Neural cell (in vitro differentiated cells): ENCODE measurements at regions not wholly inside any gene's neighbourhood (a gene's known extent, or its start where the extent isn't known, plus 50 kb on each side); places are given as distances from the start of the nearest gene placed in this dataset.

Experiments used
- H2AFZ ChIP-seq: fragments of 200-600, 300-800 bp; sonication (generic), shearing (Covaris generic); 2 replicates; pipeline ENCODE4 v1.6.0; 2014; ENCODE audit warnings: low read depth, mild to moderate bottlenecking, antibody characterized with exemption, low read length, moderate library complexity
- H3F3A ChIP-seq: fragments of 200-600 bp; shearing (Covaris generic); 2 replicates; pipeline ENCODE4 v1.6.1; 2016; ENCODE audit warnings: mild to moderate bottlenecking, moderate library complexity, mixed read lengths, antibody characterized with exemption, low read length; ENCODE audit not compliant: insufficient read depth, poor library complexity, severe bottlenecking
- H3K27ac ChIP-seq: fragments of 200-600, 300-800 bp; sonication (generic), shearing (Covaris generic); 2 replicates; pipeline ENCODE4 v1.5.1; 2014; ENCODE audit warnings: mild to moderate bottlenecking, low read length, moderate library complexity
- H3K27me3 ChIP-seq: fragments of 300-800, 200-600 bp; sonication (generic), shearing (Covaris generic); 2 replicates; pipeline ENCODE4 v1.6.0; 2014; ENCODE audit warnings: mild to moderate bottlenecking, low read depth, low read length, moderate library complexity; ENCODE audit not compliant: insufficient read depth
- H3K36me3 ChIP-seq: fragments of 300-800, 200-600 bp; sonication (generic), shearing (Covaris generic); 2 replicates; pipeline ENCODE4 v1.5.1; 2014; ENCODE audit warnings: mild to moderate bottlenecking, antibody characterized with exemption, low read length, moderate library complexity; ENCODE audit not compliant: insufficient read depth
- H3K4me2 ChIP-seq: fragments of 300-800, 200-600 bp; sonication (generic), shearing (Covaris generic); 2 replicates; pipeline ENCODE4 v1.6.0; 2014; ENCODE audit warnings: mild to moderate bottlenecking, low read length
- H3K4me3 ChIP-seq: fragments of 300-800, 200-600 bp; sonication (generic), shearing (Covaris generic); 2 replicates; pipeline ENCODE4 v1.5.1; 2014; ENCODE audit warnings: mild to moderate bottlenecking, low read length, moderate library complexity
- H3K79me2 ChIP-seq: fragments of 200-600 bp; shearing (Covaris generic); replicated peaks from 2 replicates; pipeline ENCODE4 v1.6.0; 2014; ENCODE audit warnings: mild to moderate bottlenecking, low read length, moderate library complexity; ENCODE audit not compliant: insufficient read depth
- H3K9ac ChIP-seq: fragments of 300-800, 200-600 bp; sonication (generic), shearing (Covaris generic); 2 replicates; pipeline ENCODE4 v1.6.1; 2016; ENCODE audit warnings: mild to moderate bottlenecking, low read length, mixed read lengths
- H3K9me2 ChIP-seq: fragments of 200-600 bp; shearing (Covaris generic); 2 replicates; pipeline ENCODE4 v1.6.1; 2016; ENCODE audit warnings: mild to moderate bottlenecking, low read length, mixed read lengths; ENCODE audit not compliant: insufficient read depth
- H3K9me3 ChIP-seq: fragments of 200-600, 300-800 bp; sonication (generic), shearing (Covaris generic); 2 replicates; pipeline ENCODE4 v1.6.1; 2016; ENCODE audit warnings: mild to moderate bottlenecking, mixed run types, low read length, moderate library complexity, mixed read lengths
- H4K20me1 ChIP-seq: fragments of 200-600 bp; shearing (Covaris generic); 2 replicates; pipeline ENCODE4 v1.6.1; 2016; ENCODE audit warnings: mild to moderate bottlenecking, mixed run types; ENCODE audit not compliant: insufficient read depth
- CTCF ChIP-seq: fragments of 450-650 bp; IDR thresholded peaks from 2 replicates; pipeline ENCODE4 v1.5.1; 2014; ENCODE audit warnings: antibody characterized with exemption, mild to moderate bottlenecking, moderate library complexity; ENCODE audit not compliant: poor library complexity, severe bottlenecking
- EP300 ChIP-seq: fragments of 450-650 bp; conservative IDR thresholded peaks from 2 replicates; pipeline ENCODE4 v1.6.1; 2014; ENCODE audit warnings: antibody characterized with exemption, mild to moderate bottlenecking, moderate library complexity; ENCODE audit not compliant: poor library complexity, severe bottlenecking
- EZH2 ChIP-seq: fragments of 200-600, 300-800 bp; shearing (Covaris generic), sonication (generic); IDR thresholded peaks from 2 replicates; pipeline ENCODE4 v1.6.1; 2014; ENCODE audit warnings: antibody characterized with exemption, low read length, borderline replicate concordance, mild to moderate bottlenecking; ENCODE audit not compliant: insufficient read depth, poor library complexity, severe bottlenecking
- MXI1 ChIP-seq: fragments of 450-650 bp; conservative IDR thresholded peaks from 2 replicates; pipeline ENCODE4 v1.6.1; 2014; ENCODE audit warnings: antibody characterized with exemption, mild to moderate bottlenecking; ENCODE audit not compliant: poor library complexity, severe bottlenecking
- POLR2AphosphoS5 ChIP-seq: IDR thresholded peaks from 2 replicates; pipeline ENCODE4 v1.6.1; 2012
- RAD21 ChIP-seq: fragments of 450-650 bp; conservative IDR thresholded peaks from 2 replicates; pipeline ENCODE4 v1.6.1; 2014; ENCODE audit warnings: antibody characterized with exemption, mild to moderate bottlenecking, moderate library complexity
- REST ChIP-seq: IDR thresholded peaks from 2 replicates; pipeline ENCODE4 v1.6.1; 2012; ENCODE audit warnings: borderline replicate concordance
- SMC3 ChIP-seq: fragments of 450-650 bp; conservative IDR thresholded peaks from 2 replicates; pipeline ENCODE4 v1.6.1; 2014; ENCODE audit warnings: antibody characterized with exemption, mild to moderate bottlenecking, moderate library complexity; ENCODE audit not compliant: poor library complexity
- TAF1 ChIP-seq: IDR thresholded peaks from 2 replicates; pipeline ENCODE4 v1.6.1; 2012; ENCODE audit warnings: low read depth

GRCh38 chr10:62582804-62583208 lies 208.6 kb downstream of the ZNF365 start:
- Histone ChIP-seq H3K9me3 (no peaks in the 10 kb centered on the region), H3K9me2 (no peaks in the 10 kb centered on the region), H3K27me3 (no peaks in the 10 kb centered on the region), H3K36me3 (no peaks in the 10 kb centered on the region), H3K79me2 (no peaks in the 10 kb centered on the region), H3K27ac (no peak overlapping the region), H2AFZ (no peak overlapping the region), H3K9ac (no peak overlapping the region), H4K20me1 (no peaks in the 10 kb centered on the region), H3K4me2 (no peak overlapping the region), H3F3A (no peaks in the 10 kb centered on the region), H3K4me3 (no peak overlapping the region)
- TF ChIP-seq MXI1, result no peak
- no peak for TF ChIP-seq REST
- TF ChIP-seq EP300, result no peak
- TF ChIP-seq CTCF, result no peak
- no peak for TF ChIP-seq RAD21
- no peak for TF ChIP-seq TAF1
- no peak for TF ChIP-seq EZH2
- no peak for TF ChIP-seq SMC3
- no peak for TF ChIP-seq POLR2AphosphoS5

- Histone ChIP-seq H3K36me3 (no peaks in the 10 kb centered on the region), H3K9me2 (no peaks in the 10 kb centered on the region), H3K27ac (no peak overlapping the region), H3K4me2 (no peak overlapping the region), H3K9ac (no peak overlapping the region), H3K4me3 (no peak overlapping the region), H3F3A (no peaks in the 10 kb centered on the region), H3K27me3 (no peaks in the 10 kb centered on the region), H3K79me2 (no peaks in the 10 kb centered on the region), H2AFZ (no peak overlapping the region), H3K9me3 (no peaks in the 10 kb centered on the region), H4K20me1 (no peaks in the 10 kb centered on the region)
- TF ChIP-seq EP300, result no peak
- no peak for TF ChIP-seq REST
- no peak for TF ChIP-seq CTCF
- no peak for TF ChIP-seq POLR2AphosphoS5
- TF ChIP-seq TAF1, result no peak
- TF ChIP-seq RAD21, result no peak
- TF ChIP-seq SMC3, result no peak
- TF ChIP-seq MXI1, result no peak
- no peak for TF ChIP-seq EZH2
Observed at GRCh38 chr10:62583876-62584615, 209.9 kb downstream of the ZNF365 start.
